ENCODE measurements at regions not wholly inside any gene's neighbourhood (a gene's known extent, or its start where the extent isn't known, plus 50 kb on each side); places are given as distances from the start of the nearest gene placed in this dataset.

DNA sequence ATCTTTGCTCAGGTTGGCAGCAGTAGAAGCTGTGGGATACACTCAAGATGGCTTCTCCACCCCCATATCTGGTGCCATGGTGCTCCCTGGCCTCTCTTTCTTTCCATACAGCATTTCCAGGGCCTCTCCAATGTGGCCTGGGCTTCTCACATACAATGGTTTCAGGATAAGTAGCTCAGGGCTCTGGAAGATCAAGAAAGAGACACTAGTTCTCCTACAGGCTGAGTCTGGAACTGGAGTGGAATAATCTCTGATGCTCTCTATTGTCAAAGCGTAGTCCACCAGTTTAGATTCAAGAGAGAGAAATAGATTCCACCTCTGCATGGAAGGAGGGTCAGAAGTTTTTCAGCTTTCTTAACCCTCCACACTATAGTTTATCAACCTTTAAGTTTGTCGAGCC, 138.2 kb upstream of the AADAT start:
- H3K4me3 Mint-ChIP-seq (ENCODE audit: unreplicated experiment): no peak overlapping the region
- no peaks in the 10 kb centered on the region for H3K36me3 Mint-ChIP-seq (ENCODE audit: low read depth)
- no peaks in the 10 kb centered on the region for H3K9me3 Mint-ChIP-seq (ENCODE audit: low read depth)
- no peak overlapping the region for H3K27ac Mint-ChIP-seq (ENCODE audit: unreplicated experiment)
- DNase-seq (ENCODE audit: low spot score): no peak
- TF ChIP-seq CTCF (IDR thresholded peaks at IDR 0.05): peak; percentile 11
- peaks cover 18% of the 10 kb centered on the region for H3K27me3 Mint-ChIP-seq (ENCODE audit: low read depth)
- H3K4me1 Mint-ChIP-seq (ENCODE audit: low read depth): no peaks in the 10 kb centered on the region

GRCh38 chr4:170226288-170226687, 136.5 kb upstream of the AADAT start:
- Mint-ChIP-seq H3K27me3 (ENCODE audit: low read depth) (peaks cover 15% of the 10 kb centered on the region), H3K36me3 (ENCODE audit: low read depth) (no peaks in the 10 kb centered on the region), H3K4me3 (ENCODE audit: unreplicated experiment) (no peak overlapping the region), H3K4me1 (ENCODE audit: low read depth) (no peaks in the 10 kb centered on the region), H3K27ac (ENCODE audit: unreplicated experiment) (no peak overlapping the region), H3K9me3 (ENCODE audit: low read depth) (peaks cover 12% of the 10 kb centered on the region)
- DNase-seq (ENCODE audit: low spot score): no peak
- no peak for TF ChIP-seq CTCF (IDR thresholded peaks at IDR 0.05)

- H3K36me3 Mint-ChIP-seq (ENCODE audit: low read depth): no peaks in the 10 kb centered on the region
- H3K27me3 Mint-ChIP-seq (ENCODE audit: low read depth): no peaks in the 10 kb centered on the region
- TF ChIP-seq CTCF (IDR thresholded peaks at IDR 0.05): no peak
- no peaks in the 10 kb centered on the region for H3K4me1 Mint-ChIP-seq (ENCODE audit: low read depth)
- DNase-seq (ENCODE audit: low spot score): no peak
- H3K4me3 Mint-ChIP-seq (ENCODE audit: unreplicated experiment): no peak overlapping the region
- H3K9me3 Mint-ChIP-seq (ENCODE audit: low read depth): peaks cover 55% of the 10 kb centered on the region
- no peak overlapping the region for H3K27ac Mint-ChIP-seq (ENCODE audit: unreplicated experiment)
Observed at GRCh38 chr4:170214731-170215130, 125.0 kb upstream of the AADAT start.

GRCh38 chr4:170214101-170214500, 124.3 kb upstream of the AADAT start:
- Mint-ChIP-seq H3K9me3 (ENCODE audit: low read depth) (peaks cover 52% of the 10 kb centered on the region), H3K27me3 (ENCODE audit: low read depth) (no peaks in the 10 kb centered on the region), H3K27ac (ENCODE audit: unreplicated experiment) (no peak overlapping the region), H3K4me3 (ENCODE audit: unreplicated experiment) (no peak overlapping the region), H3K36me3 (ENCODE audit: low read depth) (no peaks in the 10 kb centered on the region), H3K4me1 (ENCODE audit: low read depth) (no peaks in the 10 kb centered on the region)
- no peak for DNase-seq (ENCODE audit: low spot score)
- TF ChIP-seq CTCF (IDR thresholded peaks at IDR 0.05): no peak

DNA sequence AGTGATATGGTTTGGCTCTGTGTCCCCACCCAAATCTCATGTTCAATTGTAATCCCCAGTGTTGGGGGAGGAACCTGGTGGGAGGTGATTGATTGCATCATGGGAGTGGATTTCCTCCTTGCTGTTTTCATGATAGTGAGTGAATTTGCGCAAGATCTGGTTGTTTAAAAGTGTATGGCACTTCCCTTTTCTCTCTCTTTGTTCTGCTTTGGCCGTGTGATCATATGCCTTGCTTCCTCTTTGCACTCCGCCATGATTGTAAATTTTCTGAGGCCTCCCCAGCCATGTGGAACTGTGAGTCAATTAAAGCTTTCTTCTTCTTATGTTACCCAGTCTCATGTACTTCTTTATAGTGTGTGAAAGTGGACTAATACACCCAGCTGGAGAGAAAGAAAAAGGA, 113.0 kb upstream of the AADAT start:
- Mint-ChIP-seq H3K4me3 (ENCODE audit: unreplicated experiment) (no peak overlapping the region), H3K9me3 (ENCODE audit: low read depth) (peaks cover 14% of the 10 kb centered on the region), H3K4me1 (ENCODE audit: low read depth) (no peaks in the 10 kb centered on the region), H3K27ac (ENCODE audit: unreplicated experiment) (no peak overlapping the region), H3K27me3 (ENCODE audit: low read depth) (no peaks in the 10 kb centered on the region), H3K36me3 (ENCODE audit: low read depth) (no peaks in the 10 kb centered on the region)
- DNase-seq (ENCODE audit: low spot score): no peak
- TF ChIP-seq CTCF (IDR thresholded peaks at IDR 0.05): no peak

Measured in chondrocyte (in vitro differentiated cells).